ENCODE measurements at regions not wholly inside any gene's neighbourhood (a gene's known extent, or its start where the extent isn't known, plus 50 kb on each side); places are given as distances from the start of the nearest gene placed in this dataset.

DNA sequence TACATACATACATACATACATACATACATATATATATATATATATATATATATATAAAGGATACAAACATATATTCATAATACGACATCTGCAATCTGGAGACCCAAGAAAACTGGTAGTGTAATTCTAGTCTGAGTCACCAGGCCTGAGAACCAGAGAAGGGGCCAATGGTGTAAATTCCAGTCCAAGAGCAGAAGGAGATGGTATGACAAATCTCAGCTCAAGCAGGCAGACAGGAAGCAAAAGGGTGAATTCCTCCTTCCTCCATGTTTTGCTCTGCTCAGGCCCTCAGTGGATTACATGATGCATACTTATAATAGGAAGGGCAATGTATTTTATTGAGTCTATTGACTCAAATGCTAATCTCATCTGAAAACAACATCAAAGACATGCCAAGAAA lies 1060.4 kb upstream of the TMPRSS15 start:
- intact Hi-C loops (cut with DNase I; ENCODE audit: low total_unique reads): no loop called here
- WGBS, 5 donors: 85 to 97% (median 89%) methylated on average over 1 of the region's 1 CpG

DNA sequence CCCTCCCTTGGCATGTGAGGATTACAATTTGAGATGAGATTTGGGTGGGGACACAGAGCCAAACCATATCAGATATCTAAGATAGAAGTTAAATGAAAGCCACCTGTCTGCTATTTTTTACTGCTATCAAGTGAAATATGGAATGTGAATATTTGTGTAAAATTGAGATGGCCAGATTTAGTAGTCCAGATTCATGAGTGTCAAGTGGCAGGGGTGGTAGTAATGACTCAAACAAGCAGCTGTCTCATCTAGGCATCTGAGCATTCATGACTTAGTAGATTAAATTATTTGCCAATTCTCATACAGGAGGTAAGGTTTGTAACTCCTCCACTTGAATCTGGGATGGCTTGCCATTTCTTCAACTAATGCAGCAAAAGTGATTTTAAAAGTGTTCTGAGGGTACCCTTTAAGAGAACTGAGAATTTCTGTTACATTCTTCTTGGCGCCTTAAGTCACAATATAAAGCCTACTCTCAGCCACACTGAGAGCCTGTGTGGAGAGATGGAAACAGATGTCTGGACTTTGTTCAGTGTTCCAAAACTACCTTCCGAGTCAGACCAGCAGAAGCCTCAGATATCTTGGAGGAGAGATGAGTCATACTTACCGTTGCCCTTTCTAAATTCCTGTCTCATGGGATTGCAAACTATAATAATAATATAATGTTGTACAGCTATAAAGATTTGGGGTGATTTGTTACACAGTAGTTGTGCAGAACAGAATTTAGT lies 1065.6 kb upstream of the TMPRSS15 start:
- no peak for DNase-seq
- no peak for TF ChIP-seq POLR2AphosphoS5 (IDR thresholded peaks at IDR 0.05)
- no peak for TF ChIP-seq POLR2A (IDR thresholded peaks at IDR 0.05)
- TF ChIP-seq, protein P1, sequence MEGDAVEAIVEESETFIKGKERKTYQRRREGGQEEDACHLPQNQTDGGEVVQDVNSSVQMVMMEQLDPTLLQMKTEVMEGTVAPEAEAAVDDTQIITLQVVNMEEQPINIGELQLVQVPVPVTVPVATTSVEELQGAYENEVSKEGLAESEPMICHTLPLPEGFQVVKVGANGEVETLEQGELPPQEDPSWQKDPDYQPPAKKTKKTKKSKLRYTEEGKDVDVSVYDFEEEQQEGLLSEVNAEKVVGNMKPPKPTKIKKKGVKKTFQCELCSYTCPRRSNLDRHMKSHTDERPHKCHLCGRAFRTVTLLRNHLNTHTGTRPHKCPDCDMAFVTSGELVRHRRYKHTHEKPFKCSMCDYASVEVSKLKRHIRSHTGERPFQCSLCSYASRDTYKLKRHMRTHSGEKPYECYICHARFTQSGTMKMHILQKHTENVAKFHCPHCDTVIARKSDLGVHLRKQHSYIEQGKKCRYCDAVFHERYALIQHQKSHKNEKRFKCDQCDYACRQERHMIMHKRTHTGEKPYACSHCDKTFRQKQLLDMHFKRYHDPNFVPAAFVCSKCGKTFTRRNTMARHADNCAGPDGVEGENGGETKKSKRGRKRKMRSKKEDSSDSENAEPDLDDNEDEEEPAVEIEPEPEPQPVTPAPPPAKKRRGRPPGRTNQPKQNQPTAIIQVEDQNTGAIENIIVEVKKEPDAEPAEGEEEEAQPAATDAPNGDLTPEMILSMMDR (IDR thresholded peaks at IDR 0.05 in 8 of 11, conservative IDR thresholded peaks at IDR 0.05 in 3 of 11): no peak
- no peak overlapping the region for H3K27ac ChIP-seq
- intact Hi-C loops (cut with DNase I; ENCODE audit: low total_unique reads): no loop called here
- no peak overlapping the region for H3K4me3 ChIP-seq
- H3K9me3 ChIP-seq: peaks cover 0 to 35% (median 8%) of the 10 kb centered on the region in 8 donors
- no peaks in the 10 kb centered on the region for H3K27me3 ChIP-seq (replicated peaks in 1 of 7)
- H3K36me3 ChIP-seq: no peaks in the 10 kb centered on the region
- H3K4me1 ChIP-seq: no peaks in the 10 kb centered on the region
- WGBS, 5 donors: 87 to 95% (median 91%) methylated on average over 3 of the region's 3 CpGs

More for the DNA sequence above, 1060.4 kb upstream of the TMPRSS15 start:
- no peak for DNase-seq
- Histone ChIP-seq H3K27me3 (replicated peaks in 1 of 7) (no peaks in the 10 kb centered on the region), H3K4me1 (no peaks in the 10 kb centered on the region), H3K36me3 (no peaks in the 10 kb centered on the region), H3K9me3 (peaks cover 0 to 13% (median 3%) of the 10 kb centered on the region in 8 donors), H3K4me3 (no peak overlapping the region), H3K27ac (no peak overlapping the region)
- TF ChIP-seq POLR2A (IDR thresholded peaks at IDR 0.05): no peak
- TF ChIP-seq, protein P1 (IDR thresholded peaks at IDR 0.05 in 8 of 11, conservative IDR thresholded peaks at IDR 0.05 in 3 of 11): no peak
- no peak for TF ChIP-seq POLR2AphosphoS5 (IDR thresholded peaks at IDR 0.05)

DNA sequence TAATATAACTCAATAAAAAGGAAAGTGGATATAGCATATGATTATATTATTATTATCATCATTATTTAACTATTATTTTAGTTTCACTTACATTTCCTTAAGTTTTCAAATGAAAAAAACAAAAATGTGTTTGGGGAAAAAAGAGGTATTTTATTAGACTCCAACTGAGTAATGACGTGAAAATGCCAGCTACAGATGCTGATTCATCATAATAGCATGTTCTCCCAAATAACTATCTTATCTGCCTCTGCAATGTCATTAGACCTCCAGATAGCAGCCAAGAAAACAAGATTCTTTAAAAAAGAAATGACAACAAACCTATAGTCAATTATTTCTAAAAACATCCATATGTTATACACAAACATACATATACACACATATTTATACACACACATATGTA lies 1071.9 kb upstream of the TMPRSS15 start:
- WGBS, 5 donors: 71 to 93% (median 79%) methylated on average over 1 of the region's 1 CpG
- TF ChIP-seq, protein P1 (IDR thresholded peaks at IDR 0.05 in 8 of 11, conservative IDR thresholded peaks at IDR 0.05 in 3 of 11): no peak
- no peak for TF ChIP-seq POLR2A (IDR thresholded peaks at IDR 0.05)
- TF ChIP-seq POLR2AphosphoS5 (IDR thresholded peaks at IDR 0.05): no peak
- Histone ChIP-seq H3K27me3 (replicated peaks in 1 of 7) (no peaks in the 10 kb centered on the region), H3K27ac (no peak overlapping the region), H3K4me3 (no peak overlapping the region), H3K4me1 (no peaks in the 10 kb centered on the region), H3K36me3 (no peaks in the 10 kb centered on the region), H3K9me3 (peaks cover 0 to 38% (median 19%) of the 10 kb centered on the region in 8 donors)
- intact Hi-C loops (cut with DNase I; ENCODE audit: low total_unique reads): no loop called here
- DNase-seq: no peak

DNA sequence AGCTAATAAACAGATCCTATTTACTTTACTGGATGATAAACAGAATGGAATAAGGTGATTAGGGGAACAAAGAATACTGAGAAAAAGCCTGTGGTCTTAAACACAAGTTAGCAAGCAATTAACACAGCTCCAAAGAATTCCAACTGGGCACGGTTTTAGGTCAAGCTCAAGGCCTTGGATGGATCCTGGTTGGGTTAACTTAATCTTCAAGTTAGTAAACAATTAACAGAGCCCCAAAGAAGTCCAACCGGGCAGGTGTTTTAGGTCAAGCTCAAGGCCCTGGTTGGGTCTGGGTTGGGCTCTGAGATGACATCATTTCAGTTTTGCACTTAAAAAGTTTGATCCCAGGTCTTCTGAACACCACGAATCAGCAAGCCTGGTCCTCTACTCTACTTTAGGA lies 1086.3 kb upstream of the TMPRSS15 start:
- H3K36me3 ChIP-seq: no peaks in the 10 kb centered on the region
- peaks cover 0 to 14% (median 6%) of the 10 kb centered on the region in 8 donors for H3K9me3 ChIP-seq
- H3K4me3 ChIP-seq: no peak overlapping the region
- 55 to 79% (median 62%) methylated on average over 3 of the region's 3 CpGs for WGBS, 5 donors
- H3K27ac ChIP-seq: no peak overlapping the region
- no peaks in the 10 kb centered on the region for H3K4me1 ChIP-seq
- TF ChIP-seq POLR2AphosphoS5 (IDR thresholded peaks at IDR 0.05) (no peak), POLR2A (IDR thresholded peaks at IDR 0.05) (no peak)
- TF ChIP-seq, protein P1 (IDR thresholded peaks at IDR 0.05 in 8 of 11, conservative IDR thresholded peaks at IDR 0.05 in 3 of 11): no peak
- intact Hi-C loops (cut with DNase I; ENCODE audit: low total_unique reads): no loop called here
- no peaks in the 10 kb centered on the region for H3K27me3 ChIP-seq (replicated peaks in 1 of 7)
- no peak for DNase-seq
